DOHH2 (cell line): ENCODE measurements at regions not wholly inside any gene's neighbourhood (a gene's known extent, or its start where the extent isn't known, plus 50 kb on each side); places are given as distances from the start of the nearest gene placed in this dataset.

Source experiments
- EZH2phosphoT487 ChIP-seq: fragments of 200-600 bp; sonication (generic); IDR thresholded peaks from 2 replicates; pipeline ENCODE4 v1.6.1; 2017; ENCODE audit warnings: borderline replicate concordance, mild to moderate bottlenecking, antibody characterized with exemption, low read length, moderate library complexity, mixed read lengths
- TF ChIP-seq, protein P1 (sequence below): fragments of 200-600 bp; sonication (generic); IDR thresholded peaks from one replicate; pipeline ENCODE4 v1.5.1; 2014; ENCODE audit warnings: antibody characterized with exemption, mild to moderate bottlenecking, low read depth, low read length; ENCODE audit not compliant: poor library complexity, severe bottlenecking

GRCh38 chr22:17269607-17270261 lies 50.5 kb upstream of the ADA2 start:
- TF ChIP-seq, protein P1, sequence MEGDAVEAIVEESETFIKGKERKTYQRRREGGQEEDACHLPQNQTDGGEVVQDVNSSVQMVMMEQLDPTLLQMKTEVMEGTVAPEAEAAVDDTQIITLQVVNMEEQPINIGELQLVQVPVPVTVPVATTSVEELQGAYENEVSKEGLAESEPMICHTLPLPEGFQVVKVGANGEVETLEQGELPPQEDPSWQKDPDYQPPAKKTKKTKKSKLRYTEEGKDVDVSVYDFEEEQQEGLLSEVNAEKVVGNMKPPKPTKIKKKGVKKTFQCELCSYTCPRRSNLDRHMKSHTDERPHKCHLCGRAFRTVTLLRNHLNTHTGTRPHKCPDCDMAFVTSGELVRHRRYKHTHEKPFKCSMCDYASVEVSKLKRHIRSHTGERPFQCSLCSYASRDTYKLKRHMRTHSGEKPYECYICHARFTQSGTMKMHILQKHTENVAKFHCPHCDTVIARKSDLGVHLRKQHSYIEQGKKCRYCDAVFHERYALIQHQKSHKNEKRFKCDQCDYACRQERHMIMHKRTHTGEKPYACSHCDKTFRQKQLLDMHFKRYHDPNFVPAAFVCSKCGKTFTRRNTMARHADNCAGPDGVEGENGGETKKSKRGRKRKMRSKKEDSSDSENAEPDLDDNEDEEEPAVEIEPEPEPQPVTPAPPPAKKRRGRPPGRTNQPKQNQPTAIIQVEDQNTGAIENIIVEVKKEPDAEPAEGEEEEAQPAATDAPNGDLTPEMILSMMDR, result no peak
- TF ChIP-seq EZH2phosphoT487, result no peak
